ENCODE measurements at regions not wholly inside any gene's neighbourhood (a gene's known extent, or its start where the extent isn't known, plus 50 kb on each side); places are given as distances from the start of the nearest gene placed in this dataset.

- no peak overlapping the region for H3K27ac ChIP-seq (ENCODE audit: low read depth, low read length)
- no peaks in the 10 kb centered on the region for H3K9me3 ChIP-seq (ENCODE audit: control insufficient read depth, insufficient read depth, low read length)
- peaks cover 6% of the 10 kb centered on the region for H3K4me1 ChIP-seq (ENCODE audit: control insufficient read depth, insufficient read depth, low read length)
- H3K36me3 ChIP-seq (ENCODE audit: control insufficient read depth, insufficient read depth, low read length), result no peaks in the 10 kb centered on the region
- no peaks in the 10 kb centered on the region for H3K27me3 ChIP-seq (ENCODE audit: control insufficient read depth, insufficient read depth, low read length)
- no peak overlapping the region for H3K4me3 ChIP-seq (ENCODE audit: low read depth, low read length)
- no peak overlapping the region for H3K9ac ChIP-seq (ENCODE audit: low read depth, low read length)
These were observed 175.0 kb downstream of the REEP3 start for GRCh38 chr10:63696205-63696604.

GRCh38 chr10:63697956-63698786, 177.0 kb downstream of the REEP3 start:
- no peak overlapping the region for H3K9ac ChIP-seq (ENCODE audit: low read depth, low read length)
- H3K4me1 ChIP-seq (ENCODE audit: control insufficient read depth, insufficient read depth, low read length), result peaks cover 10% of the 10 kb centered on the region

GRCh38 chr10:63698787-63699150, 177.6 kb downstream of the REEP3 start:
- Histone ChIP-seq H3K27me3 (ENCODE audit: control insufficient read depth, insufficient read depth, low read length) (no peaks in the 10 kb centered on the region), H3K9me3 (ENCODE audit: control insufficient read depth, insufficient read depth, low read length) (no peaks in the 10 kb centered on the region), H3K4me3 (ENCODE audit: low read depth, low read length) (no peak overlapping the region), H3K4me1 (ENCODE audit: control insufficient read depth, insufficient read depth, low read length) (peaks cover 14% of the 10 kb centered on the region), H3K27ac (ENCODE audit: low read depth, low read length) (no peak overlapping the region), H3K36me3 (ENCODE audit: control insufficient read depth, insufficient read depth, low read length) (no peaks in the 10 kb centered on the region), H3K9ac (ENCODE audit: low read depth, low read length) (no peak overlapping the region)

More at GRCh38 chr10:63697956-63698786, 177.0 kb downstream of the REEP3 start:
- H3K27ac ChIP-seq (ENCODE audit: low read depth, low read length), result no peak overlapping the region
- no peaks in the 10 kb centered on the region for H3K36me3 ChIP-seq (ENCODE audit: control insufficient read depth, insufficient read depth, low read length)
- H3K27me3 ChIP-seq (ENCODE audit: control insufficient read depth, insufficient read depth, low read length), result no peaks in the 10 kb centered on the region
- H3K9me3 ChIP-seq (ENCODE audit: control insufficient read depth, insufficient read depth, low read length), result no peaks in the 10 kb centered on the region
- no peak overlapping the region for H3K4me3 ChIP-seq (ENCODE audit: low read depth, low read length)

GRCh38 chr10:63699785-63700613, 178.8 kb downstream of the REEP3 start:
- Histone ChIP-seq H3K27ac (ENCODE audit: low read depth, low read length) (no peak overlapping the region), H3K9ac (ENCODE audit: low read depth, low read length) (no peak overlapping the region), H3K36me3 (ENCODE audit: control insufficient read depth, insufficient read depth, low read length) (no peaks in the 10 kb centered on the region), H3K27me3 (ENCODE audit: control insufficient read depth, insufficient read depth, low read length) (no peaks in the 10 kb centered on the region), H3K9me3 (ENCODE audit: control insufficient read depth, insufficient read depth, low read length) (no peaks in the 10 kb centered on the region), H3K4me3 (ENCODE audit: low read depth, low read length) (no peak overlapping the region), H3K4me1 (ENCODE audit: control insufficient read depth, insufficient read depth, low read length) (peaks cover 14% of the 10 kb centered on the region)

GRCh38 chr10:63700631-63701156, 179.5 kb downstream of the REEP3 start:
- Histone ChIP-seq H3K9ac (ENCODE audit: low read depth, low read length) (no peak overlapping the region), H3K9me3 (ENCODE audit: control insufficient read depth, insufficient read depth, low read length) (no peaks in the 10 kb centered on the region), H3K4me3 (ENCODE audit: low read depth, low read length) (no peak overlapping the region), H3K27ac (ENCODE audit: low read depth, low read length) (no peak overlapping the region), H3K27me3 (ENCODE audit: control insufficient read depth, insufficient read depth, low read length) (no peaks in the 10 kb centered on the region), H3K36me3 (ENCODE audit: control insufficient read depth, insufficient read depth, low read length) (no peaks in the 10 kb centered on the region), H3K4me1 (ENCODE audit: control insufficient read depth, insufficient read depth, low read length) (peaks cover 14% of the 10 kb centered on the region)

GRCh38 chr10:63702092-63702491, 180.9 kb downstream of the REEP3 start:
- Histone ChIP-seq H3K27ac (ENCODE audit: low read depth, low read length) (no peak overlapping the region), H3K9me3 (ENCODE audit: control insufficient read depth, insufficient read depth, low read length) (no peaks in the 10 kb centered on the region), H3K36me3 (ENCODE audit: control insufficient read depth, insufficient read depth, low read length) (no peaks in the 10 kb centered on the region), H3K4me3 (ENCODE audit: low read depth, low read length) (no peak overlapping the region), H3K27me3 (ENCODE audit: control insufficient read depth, insufficient read depth, low read length) (no peaks in the 10 kb centered on the region), H3K4me1 (ENCODE audit: control insufficient read depth, insufficient read depth, low read length) (peaks cover 14% of the 10 kb centered on the region), H3K9ac (ENCODE audit: low read depth, low read length) (no peak overlapping the region)

GRCh38 chr10:63703113-63703670, 182.0 kb downstream of the REEP3 start:
- Histone ChIP-seq H3K9me3 (ENCODE audit: control insufficient read depth, insufficient read depth, low read length) (no peaks in the 10 kb centered on the region), H3K4me1 (ENCODE audit: control insufficient read depth, insufficient read depth, low read length) (peaks cover 14% of the 10 kb centered on the region), H3K27ac (ENCODE audit: low read depth, low read length) (no peak overlapping the region), H3K9ac (ENCODE audit: low read depth, low read length) (no peak overlapping the region), H3K4me3 (ENCODE audit: low read depth, low read length) (no peak overlapping the region), H3K36me3 (ENCODE audit: control insufficient read depth, insufficient read depth, low read length) (no peaks in the 10 kb centered on the region), H3K27me3 (ENCODE audit: control insufficient read depth, insufficient read depth, low read length) (no peaks in the 10 kb centered on the region)

- Histone ChIP-seq H3K9ac (ENCODE audit: low read depth, low read length) (no peak overlapping the region), H3K4me1 (ENCODE audit: control insufficient read depth, insufficient read depth, low read length) (peaks cover 14% of the 10 kb centered on the region), H3K27ac (ENCODE audit: low read depth, low read length) (no peak overlapping the region), H3K27me3 (ENCODE audit: control insufficient read depth, insufficient read depth, low read length) (no peaks in the 10 kb centered on the region), H3K4me3 (ENCODE audit: low read depth, low read length) (no peak overlapping the region), H3K36me3 (ENCODE audit: control insufficient read depth, insufficient read depth, low read length) (no peaks in the 10 kb centered on the region), H3K9me3 (ENCODE audit: control insufficient read depth, insufficient read depth, low read length) (no peaks in the 10 kb centered on the region)
These were observed 182.6 kb downstream of the REEP3 start for GRCh38 chr10:63703740-63704345.

- H3K27ac ChIP-seq (ENCODE audit: low read depth, low read length), result peak overlapping the region; percentile 76
- no peaks in the 10 kb centered on the region for H3K27me3 ChIP-seq (ENCODE audit: control insufficient read depth, insufficient read depth, low read length)
- no peak overlapping the region for H3K9ac ChIP-seq (ENCODE audit: low read depth, low read length)
These were observed 186.2 kb downstream of the REEP3 start for GRCh38 chr10:63707254-63707910.

GRCh38 chr10:63708421-63708820, 187.2 kb downstream of the REEP3 start:
- Histone ChIP-seq H3K36me3 (ENCODE audit: control insufficient read depth, insufficient read depth, low read length) (no peaks in the 10 kb centered on the region), H3K9me3 (ENCODE audit: control insufficient read depth, insufficient read depth, low read length) (no peaks in the 10 kb centered on the region), H3K27me3 (ENCODE audit: control insufficient read depth, insufficient read depth, low read length) (no peaks in the 10 kb centered on the region), H3K27ac (ENCODE audit: low read depth, low read length) (no peak overlapping the region), H3K4me1 (ENCODE audit: control insufficient read depth, insufficient read depth, low read length) (peaks cover 25% of the 10 kb centered on the region), H3K4me3 (ENCODE audit: low read depth, low read length) (no peak overlapping the region), H3K9ac (ENCODE audit: low read depth, low read length) (no peak overlapping the region)

More at GRCh38 chr10:63707254-63707910, 186.2 kb downstream of the REEP3 start:
- H3K4me1 ChIP-seq (ENCODE audit: control insufficient read depth, insufficient read depth, low read length), result peaks cover 24% of the 10 kb centered on the region
- H3K4me3 ChIP-seq (ENCODE audit: low read depth, low read length), result no peak overlapping the region
- H3K36me3 ChIP-seq (ENCODE audit: control insufficient read depth, insufficient read depth, low read length), result no peaks in the 10 kb centered on the region
- H3K9me3 ChIP-seq (ENCODE audit: control insufficient read depth, insufficient read depth, low read length), result no peaks in the 10 kb centered on the region
